GM23248 (cell line): ENCODE measurements at regions not wholly inside any gene's neighbourhood (a gene's known extent, or its start where the extent isn't known, plus 50 kb on each side); places are given as distances from the start of the nearest gene placed in this dataset.

ENCODE experiments used
- EZH2 ChIP-seq: fragments of 200-600 bp; sonication (generic); IDR thresholded peaks from 2 replicates; pipeline ENCODE4 v1.6.1; 2018; ENCODE audit warnings: antibody characterized with exemption, mild to moderate bottlenecking; ENCODE audit not compliant: insufficient read depth, poor library complexity, severe bottlenecking
- EZH2phosphoT487 ChIP-seq: fragments of 200-600 bp; sonication (generic); IDR thresholded peaks from 2 replicates; pipeline ENCODE4 v1.6.1; 2018; ENCODE audit warnings: antibody characterized with exemption, moderate library complexity, mild to moderate bottlenecking, low read depth; ENCODE audit not compliant: insufficient read depth

GRCh38 chr5:24805230-24805629 lies 160.5 kb upstream of the CDH10 start:
- TF ChIP-seq EZH2 (no peak), EZH2phosphoT487 (no peak)
